ENCODE measurements at regions not wholly inside any gene's neighbourhood (a gene's known extent, or its start where the extent isn't known, plus 50 kb on each side); places are given as distances from the start of the nearest gene placed in this dataset.

DNA sequence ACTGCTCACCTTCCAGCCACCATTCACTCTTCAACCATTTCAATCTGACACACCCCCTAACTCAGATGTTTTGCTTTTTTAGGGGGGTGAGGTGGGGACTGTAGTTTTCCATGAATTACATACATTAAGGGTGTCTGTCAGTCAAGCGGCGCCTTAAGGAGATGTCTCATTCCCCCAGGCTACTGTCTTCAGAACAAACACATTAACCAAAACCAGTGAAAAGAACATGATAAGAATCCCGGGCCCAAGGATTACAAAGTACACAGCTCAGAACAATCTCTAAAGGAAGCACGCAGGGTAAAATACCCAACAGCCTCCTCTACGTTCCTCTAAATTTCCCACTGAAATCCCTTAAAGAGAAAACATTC lies 62.5 kb upstream of the IRF2 start:
- peak overlapping the region; percentile 97 for H3K27ac ChIP-seq (ENCODE audit: low read length)
- H3K4me3 ChIP-seq (ENCODE audit: low read length), result peak overlapping the region; percentile 80
- no peak for TF ChIP-seq EZH2phosphoT487 (IDR thresholded peaks at IDR 0.05; ENCODE audit: low read length)
- TF ChIP-seq, protein P1, sequence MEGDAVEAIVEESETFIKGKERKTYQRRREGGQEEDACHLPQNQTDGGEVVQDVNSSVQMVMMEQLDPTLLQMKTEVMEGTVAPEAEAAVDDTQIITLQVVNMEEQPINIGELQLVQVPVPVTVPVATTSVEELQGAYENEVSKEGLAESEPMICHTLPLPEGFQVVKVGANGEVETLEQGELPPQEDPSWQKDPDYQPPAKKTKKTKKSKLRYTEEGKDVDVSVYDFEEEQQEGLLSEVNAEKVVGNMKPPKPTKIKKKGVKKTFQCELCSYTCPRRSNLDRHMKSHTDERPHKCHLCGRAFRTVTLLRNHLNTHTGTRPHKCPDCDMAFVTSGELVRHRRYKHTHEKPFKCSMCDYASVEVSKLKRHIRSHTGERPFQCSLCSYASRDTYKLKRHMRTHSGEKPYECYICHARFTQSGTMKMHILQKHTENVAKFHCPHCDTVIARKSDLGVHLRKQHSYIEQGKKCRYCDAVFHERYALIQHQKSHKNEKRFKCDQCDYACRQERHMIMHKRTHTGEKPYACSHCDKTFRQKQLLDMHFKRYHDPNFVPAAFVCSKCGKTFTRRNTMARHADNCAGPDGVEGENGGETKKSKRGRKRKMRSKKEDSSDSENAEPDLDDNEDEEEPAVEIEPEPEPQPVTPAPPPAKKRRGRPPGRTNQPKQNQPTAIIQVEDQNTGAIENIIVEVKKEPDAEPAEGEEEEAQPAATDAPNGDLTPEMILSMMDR (IDR thresholded peaks at IDR 0.05; ENCODE audit: low read length), result no peak
- TF ChIP-seq EZH2 (optimal IDR thresholded peaks at IDR 0.05; ENCODE audit: low read depth, low read length), result no peak
- H3K9me3 ChIP-seq (replicated peaks; ENCODE audit: insufficient read depth, low read length), result no peaks in the 10 kb centered on the region
- no peaks in the 10 kb centered on the region for H4K20me1 ChIP-seq (ENCODE audit: insufficient read depth, low read length)
- H3K4me1 ChIP-seq (ENCODE audit: low read length), result peaks cover 37% of the 10 kb centered on the region
- H3K79me2 ChIP-seq (ENCODE audit: low read length), result peaks cover 25% of the 10 kb centered on the region
- peak overlapping the region; percentile 72 for H3K4me2 ChIP-seq (ENCODE audit: low read depth, low read length)
- H3K36me3 ChIP-seq (replicated peaks; ENCODE audit: insufficient read depth, low read length), result no peaks in the 10 kb centered on the region
- no peak for DNase-seq
- no peaks in the 10 kb centered on the region for H3K27me3 ChIP-seq (replicated peaks; ENCODE audit: insufficient read depth, low read length)
- peaks cover 59% of the 10 kb centered on the region for H3F3A ChIP-seq (ENCODE audit: insufficient read depth, low read length)
- 0 out of 2 replicates have a peak overlapping the region, but pooled peaks have one; percentile 32 for H2AFZ ChIP-seq (ENCODE audit: low read length)
- H3K9me2 ChIP-seq (replicated peaks; ENCODE audit: insufficient read depth, low read length), result no peaks in the 10 kb centered on the region
- peak overlapping the region; percentile 93 for H3K9ac ChIP-seq (ENCODE audit: low read length)

DNA sequence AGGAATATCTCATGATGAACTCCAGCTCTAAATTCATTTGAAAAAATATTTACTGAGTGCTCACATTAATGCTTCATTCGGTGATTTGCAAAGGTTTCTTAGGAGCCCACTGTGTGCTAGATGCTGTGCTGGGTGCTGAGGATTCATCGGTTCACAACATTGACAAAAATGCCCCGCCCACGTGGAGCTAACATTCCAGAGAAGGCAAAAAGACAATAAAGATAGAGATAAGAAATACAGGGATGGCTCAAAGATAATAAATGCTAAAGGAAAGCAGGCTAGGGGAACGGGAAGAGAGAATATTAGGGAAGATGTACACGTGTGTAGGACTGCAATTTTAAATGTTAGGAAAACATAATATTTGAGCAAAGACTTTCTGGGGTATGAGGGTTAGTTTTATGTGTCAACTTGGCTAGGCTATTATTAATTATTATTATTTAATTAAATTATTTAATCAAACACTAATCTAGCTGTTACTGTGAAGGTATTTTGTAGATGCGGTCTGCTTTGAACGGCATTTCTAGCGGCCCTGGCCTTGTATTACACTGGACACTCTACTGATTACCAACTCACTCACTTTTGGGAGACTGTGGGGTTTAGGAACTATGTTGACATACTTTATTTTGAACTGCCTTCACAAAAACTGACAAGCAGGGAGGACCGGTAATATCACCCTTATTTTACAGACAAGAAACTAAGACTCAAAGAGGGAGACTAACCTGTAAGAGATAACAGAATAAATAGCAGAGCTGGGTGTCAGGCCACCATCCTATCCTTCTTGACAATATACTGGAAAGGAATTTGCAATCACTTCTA lies 61.9 kb upstream of the IRF2 start:
- H3K9me3 ChIP-seq (replicated peaks; ENCODE audit: insufficient read depth, low read length), result no peaks in the 10 kb centered on the region
- H3F3A ChIP-seq (ENCODE audit: insufficient read depth, low read length), result peaks cover 59% of the 10 kb centered on the region
- no peak overlapping the region for H2AFZ ChIP-seq (ENCODE audit: low read length)
- H3K4me1 ChIP-seq (ENCODE audit: low read length), result peaks cover 37% of the 10 kb centered on the region
- H3K79me2 ChIP-seq (ENCODE audit: low read length), result peaks cover 25% of the 10 kb centered on the region
- no peaks in the 10 kb centered on the region for H4K20me1 ChIP-seq (ENCODE audit: insufficient read depth, low read length)
- H3K9ac ChIP-seq (ENCODE audit: low read length), result peak overlapping the region; percentile 93
- peak overlapping the region; percentile 80 for H3K4me3 ChIP-seq (ENCODE audit: low read length)
- H3K27ac ChIP-seq (ENCODE audit: low read length), result peak overlapping the region; percentile 97
- no peaks in the 10 kb centered on the region for H3K27me3 ChIP-seq (replicated peaks; ENCODE audit: insufficient read depth, low read length)
- no peaks in the 10 kb centered on the region for H3K36me3 ChIP-seq (replicated peaks; ENCODE audit: insufficient read depth, low read length)
- H3K9me2 ChIP-seq (replicated peaks; ENCODE audit: insufficient read depth, low read length), result no peaks in the 10 kb centered on the region
- no peak for DNase-seq
- TF ChIP-seq, protein P1 (IDR thresholded peaks at IDR 0.05; ENCODE audit: low read length), result no peak
- no peak for TF ChIP-seq EZH2 (optimal IDR thresholded peaks at IDR 0.05; ENCODE audit: low read depth, low read length)
- no peak for TF ChIP-seq EZH2phosphoT487 (IDR thresholded peaks at IDR 0.05; ENCODE audit: low read length)
- peak overlapping the region; percentile 90 for H3K4me2 ChIP-seq (ENCODE audit: low read depth, low read length)

DNA sequence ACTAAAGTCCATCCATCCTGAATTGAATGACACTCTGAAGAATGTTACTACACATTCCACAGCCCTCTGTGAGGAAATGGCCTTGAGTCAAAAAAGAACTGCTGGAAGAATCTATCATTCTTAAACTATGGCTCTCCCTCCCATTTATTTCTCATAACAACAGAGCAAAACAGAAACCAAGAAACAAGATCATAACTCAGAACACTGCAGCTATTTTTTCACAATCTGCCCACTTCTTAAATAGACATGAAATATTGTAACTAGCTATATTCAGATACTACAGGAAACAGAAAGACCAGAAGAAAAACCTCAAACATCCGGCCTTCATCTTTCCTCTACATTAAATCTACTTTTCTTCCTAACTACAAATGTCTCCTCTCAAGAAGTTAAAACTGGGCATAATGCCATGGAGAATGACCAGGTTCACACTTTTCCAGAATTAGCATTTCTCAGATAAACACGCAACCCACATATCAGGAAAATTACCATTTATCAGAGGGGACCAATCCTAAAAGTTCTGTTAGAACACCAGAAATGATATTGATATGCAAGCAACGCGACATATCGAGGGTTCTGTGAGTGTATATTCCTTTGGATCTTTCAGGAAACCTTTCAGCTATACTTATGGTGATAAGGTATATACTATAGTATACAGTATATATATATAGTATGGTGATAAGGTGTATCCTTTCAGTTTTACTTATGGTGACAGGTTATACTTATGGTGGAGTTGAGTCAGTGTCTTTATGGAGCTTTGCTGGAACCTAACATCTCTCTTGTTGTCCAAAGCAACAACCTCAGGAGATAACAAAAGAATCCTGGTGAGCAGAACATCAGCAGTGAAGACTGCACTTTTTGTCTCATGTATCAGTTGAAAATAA lies 60.4 kb upstream of the IRF2 start:
- Histone ChIP-seq H3F3A (ENCODE audit: insufficient read depth, low read length) (peaks cover 59% of the 10 kb centered on the region), H3K36me3 (replicated peaks; ENCODE audit: insufficient read depth, low read length) (no peaks in the 10 kb centered on the region), H3K27me3 (replicated peaks; ENCODE audit: insufficient read depth, low read length) (no peaks in the 10 kb centered on the region), H2AFZ (ENCODE audit: low read length) (no peak overlapping the region), H3K9ac (ENCODE audit: low read length) (peak overlapping the region; percentile 60), H3K9me2 (replicated peaks; ENCODE audit: insufficient read depth, low read length) (no peaks in the 10 kb centered on the region), H3K27ac (ENCODE audit: low read length) (peak overlapping the region; percentile 97), H3K79me2 (ENCODE audit: low read length) (peaks cover 25% of the 10 kb centered on the region), H4K20me1 (ENCODE audit: insufficient read depth, low read length) (no peaks in the 10 kb centered on the region), H3K4me3 (ENCODE audit: low read length) (peak overlapping the region; percentile 44), H3K9me3 (replicated peaks; ENCODE audit: insufficient read depth, low read length) (no peaks in the 10 kb centered on the region), H3K4me1 (ENCODE audit: low read length) (peaks cover 37% of the 10 kb centered on the region), H3K4me2 (ENCODE audit: low read depth, low read length) (peak overlapping the region; percentile 90)
- TF ChIP-seq EZH2phosphoT487 (IDR thresholded peaks at IDR 0.05; ENCODE audit: low read length), result no peak
- TF ChIP-seq EZH2 (optimal IDR thresholded peaks at IDR 0.05; ENCODE audit: low read depth, low read length), result no peak
- TF ChIP-seq, protein P1 (IDR thresholded peaks at IDR 0.05; ENCODE audit: low read length), result no peak
- peak; percentile 87 for DNase-seq

All from MM.1S (cell line).